ENCODE measurements at regions not wholly inside any gene's neighbourhood (a gene's known extent, or its start where the extent isn't known, plus 50 kb on each side); places are given as distances from the start of the nearest gene placed in this dataset.

DNA sequence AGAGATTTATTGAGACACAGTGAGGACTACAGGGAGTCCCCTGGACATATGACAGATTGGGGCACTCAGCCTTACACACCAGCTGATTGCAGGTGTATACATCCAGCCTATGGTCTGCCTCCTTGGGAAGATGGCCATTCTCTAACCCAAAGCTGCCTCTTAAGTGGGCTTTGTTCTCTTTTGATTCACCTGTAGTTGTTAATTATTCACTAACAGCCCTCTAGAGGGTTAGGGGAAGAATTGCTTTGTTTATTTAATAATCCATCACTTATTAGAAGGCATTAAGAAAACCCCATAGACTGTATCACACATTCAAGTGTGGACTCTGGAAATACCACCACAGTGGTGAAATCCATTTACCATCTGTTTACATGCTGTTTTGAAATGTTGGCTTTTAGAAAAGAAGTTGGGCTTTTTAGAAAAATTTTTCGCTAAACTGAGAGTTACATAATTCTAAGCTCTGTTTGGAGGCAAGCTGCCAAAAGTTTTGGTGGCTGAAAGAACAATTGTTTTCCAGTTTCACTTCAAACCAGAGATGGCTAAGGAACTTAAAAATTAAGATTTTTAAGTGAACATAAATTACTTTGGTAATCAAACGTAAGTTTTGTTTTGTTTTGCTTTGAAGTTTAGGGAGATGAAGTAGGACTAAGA lies 379.1 kb downstream of the ADRA2A start:
- Histone ChIP-seq H2BK5ac (ENCODE audit: insufficient read length, low read length) (no peak overlapping the region), H4K5ac (ENCODE audit: insufficient read length, low read depth, low read length) (no peak overlapping the region), H4K20me1 (ENCODE audit: control insufficient read depth, insufficient read depth, insufficient read length) (no peaks in the 10 kb centered on the region), H3K14ac (ENCODE audit: insufficient read depth, low read length) (no peak overlapping the region), H3K4ac (ENCODE audit: low read depth, low read length) (no peak overlapping the region), H4K8ac (replicated peaks; ENCODE audit: insufficient read length, low read depth, low read length) (no peak overlapping the region), H3K9ac (ENCODE audit: extremely low read depth, insufficient read length, low read length) (no peak overlapping the region), H3K4me2 (ENCODE audit: insufficient read depth, insufficient read length, low read length) (no peak overlapping the region), H2AFZ (ENCODE audit: low read length) (no peak overlapping the region), H2BK120ac (ENCODE audit: low read depth, low read length, poor library complexity, severe bottlenecking) (no peak overlapping the region), H3K56ac (ENCODE audit: insufficient read length, low read depth, low read length) (no peak overlapping the region), H3K79me1 (ENCODE audit: insufficient read depth, low read depth, low read length, poor library complexity, severe bottlenecking) (no peaks in the 10 kb centered on the region), H3K79me2 (ENCODE audit: insufficient read depth, low read length) (no peaks in the 10 kb centered on the region), H3K27ac (ENCODE audit: insufficient read length, low read depth, low read length) (no peak overlapping the region), H3K23ac (ENCODE audit: insufficient read length, low read depth, low read length) (no peak overlapping the region), H3T11ph (ENCODE audit: low read length) (no peak overlapping the region), H2BK20ac (ENCODE audit: low read depth, low read length, poor library complexity, severe bottlenecking) (no peak overlapping the region), H3K4me1 (ENCODE audit: insufficient read depth, low read length) (no peaks in the 10 kb centered on the region), H3K18ac (ENCODE audit: insufficient read length, low read depth, low read length) (no peak overlapping the region), H4K91ac (ENCODE audit: insufficient read length, low read depth, low read length) (no peak overlapping the region), H3K9me3 (ENCODE audit: control insufficient read depth, low read depth, low read length) (no peaks in the 10 kb centered on the region), H2BK15ac (ENCODE audit: low read depth, low read length) (no peak overlapping the region), H3K23me2 (ENCODE audit: insufficient read length, low read depth, low read length, poor library complexity, severe bottlenecking) (no peaks in the 10 kb centered on the region), H3K27me3 (ENCODE audit: insufficient read depth, low read length) (no peaks in the 10 kb centered on the region), H2BK12ac (ENCODE audit: insufficient read length, low read depth, low read length) (no peak overlapping the region), H2AK5ac (ENCODE audit: insufficient read length, low read length) (no peak overlapping the region)
- Mint-ChIP-seq H3K4me3 (no peak overlapping the region), H3K27ac (no peak overlapping the region), H3K27me3 (ENCODE audit: low read depth) (no peaks in the 10 kb centered on the region; the same call in 1 of the 2 replicates), H3K9me3 (peaks cover 8 to 19% of the 10 kb centered on the region in 2 experiments; a peak in 4 of 5 replicates), H3K4me1 (peaks cover 0 to 5% of the 10 kb centered on the region in 2 experiments; a peak in 2 of 4 replicates), H3K36me3 (ENCODE audit: insufficient read depth in 1 of 3, low read depth in 3 of 3) (peaks cover 2 to 17% (median 3%) of the 10 kb centered on the region in 3 experiments; a peak in 5 of 7 replicates)
- WGBS (ENCODE audit: extremely low coverage, insufficient read length, low lambda C conversion rate), result no CpG with 5 or more reads among the region's 2 CpGs
- DNase-seq, result no peak
- no peak for TF ChIP-seq CTCF (conservative IDR thresholded peaks at IDR 0.05)
